OCI-LY7 (cell line): ENCODE measurements at regions not wholly inside any gene's neighbourhood (a gene's known extent, or its start where the extent isn't known, plus 50 kb on each side); places are given as distances from the start of the nearest gene placed in this dataset.

Source experiments
- BruUV-seq: library from RNA; stranded (reverse); fragments of 400-500 nt; replicated peaks from 2 replicates; lab custom pipeline; 2021; lab: Mats Ljungman, UMichigan
- CTCF ChIA-PET: fragments of 300-600 bp; sonication (Branson Sonifier 250); formaldehyde crosslinking; loops from one replicate; lab custom pipeline; 2022; ENCODE audit warnings: antibody characterized with exemption; ENCODE audit not compliant: unreplicated experiment; lab: Charles Lee
- POLR2A ChIA-PET: fragments of 300-600 bp; sonication (Branson Sonifier 250); formaldehyde crosslinking; loops from one replicate; lab custom pipeline; 2022; ENCODE audit warnings: antibody characterized with exemption; lab: Charles Lee
- DNase-seq: peaks from one replicate; pipeline ENCODE4 v3.0.0-alpha.2; 2015; ENCODE audit warnings: low spot score
- H2AFZ ChIP-seq: fragments of 200-600 bp; sonication (generic), shearing (Covaris generic); 2 replicates; pipeline ENCODE4 v1.6.1; 2014; ENCODE audit warnings: mild to moderate bottlenecking, antibody characterized with exemption, low read length, moderate library complexity
- H3K27ac ChIP-seq: fragments of 200-600 bp; sonication (generic); 2 replicates; pipeline ENCODE4 v1.5.1; 2014; ENCODE audit warnings: mixed run types, low read depth, mild to moderate bottlenecking, moderate library complexity, low read length, inconsistent platforms; ENCODE audit not compliant: poor library complexity, severe bottlenecking
- H3K36me3 ChIP-seq: fragments of 200-600 bp; sonication (generic); 2 replicates; pipeline ENCODE4 v1.6.1; 2014; ENCODE audit warnings: mild to moderate bottlenecking, antibody characterized with exemption, low read length, moderate library complexity, mixed read lengths; ENCODE audit not compliant: insufficient read depth
- H3K4me1 ChIP-seq: fragments of 200-600 bp; sonication (generic); 2 replicates; pipeline ENCODE4 v1.5.1; 2014; ENCODE audit warnings: mild to moderate bottlenecking, low read length; ENCODE audit not compliant: insufficient read depth, poor library complexity, severe bottlenecking
- H3K4me2 ChIP-seq: fragments of 200-600 bp; sonication (generic); 2 replicates; pipeline ENCODE4 v1.6.1; 2014; ENCODE audit warnings: mild to moderate bottlenecking, low read length
- H3K4me3 ChIP-seq: fragments of 200-600 bp; sonication (generic); 2 replicates; pipeline ENCODE4 v1.5.1; 2014; ENCODE audit warnings: mild to moderate bottlenecking, low read depth, low read length; ENCODE audit not compliant: poor library complexity, severe bottlenecking
- H3K79me2 ChIP-seq: fragments of 200-600 bp; sonication (generic); 2 replicates; pipeline ENCODE4 v1.6.1; 2016; ENCODE audit warnings: low read depth, mild to moderate bottlenecking, low read length, moderate library complexity, mixed read lengths; ENCODE audit not compliant: insufficient read depth
- H3K9me2 ChIP-seq: fragments of 200-600 bp; sonication (generic); 2 replicates; pipeline ENCODE4 v1.6.1; 2016; ENCODE audit warnings: mild to moderate bottlenecking, low read length, mixed read lengths; ENCODE audit not compliant: insufficient read depth
- H3K9me3 ChIP-seq: fragments of 200-600 bp; sonication (generic); 2 replicates; pipeline ENCODE4 v1.6.1; 2014; ENCODE audit warnings: mild to moderate bottlenecking, mixed run types, low read length, mixed read lengths
- H4K20me1 ChIP-seq: fragments of 200-600 bp; sonication (generic); 2 replicates; pipeline ENCODE4 v1.6.1; 2014; ENCODE audit warnings: mild to moderate bottlenecking, antibody characterized with exemption, low read length, moderate library complexity, mixed read lengths; ENCODE audit not compliant: insufficient read depth
- EZH2phosphoT487 ChIP-seq: fragments of 200-600 bp; sonication (generic); IDR thresholded peaks from 2 replicates; pipeline ENCODE4 v1.6.1; 2018; ENCODE audit warnings: low read depth, borderline replicate concordance, mild to moderate bottlenecking, mixed run types, antibody characterized with exemption, low read length, moderate library complexity, mixed read lengths
- intact Hi-C: fragments of 100-400 bp; cut with micrococcal nuclease; formaldehyde crosslinking; loops from one replicate; pipeline ENCODE4 v1.10.0; 2022; ENCODE audit not compliant: unreplicated experiment
- TF ChIP-seq, protein P1 (sequence below): fragments of 200-600 bp; sonication (generic); conservative IDR thresholded peaks from 2 replicates; pipeline ENCODE4 v1.5.1; 2014; ENCODE audit warnings: mild to moderate bottlenecking, antibody characterized with exemption, low read length, moderate library complexity, mixed read lengths

DNA sequence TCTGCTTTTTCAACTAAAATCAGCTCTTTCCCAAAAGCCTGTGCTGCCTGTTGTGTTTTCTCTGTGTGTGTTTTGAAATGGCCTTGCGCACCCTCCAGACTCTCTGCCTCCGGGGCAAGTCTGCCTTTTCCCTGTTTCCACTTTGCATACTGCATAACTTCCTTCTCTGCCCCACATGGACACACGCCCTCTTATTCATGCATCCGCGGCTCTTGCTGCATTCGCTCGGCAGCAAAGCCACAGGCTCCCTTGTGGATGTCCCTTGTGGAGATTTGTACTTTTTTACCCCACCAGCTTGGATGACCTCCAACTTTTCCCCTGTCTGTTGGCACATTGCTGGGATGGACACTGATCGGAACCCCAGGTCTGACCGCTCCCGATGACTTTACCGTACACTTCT is 147.6 kb downstream of the ADSS2 start:
- Histone ChIP-seq H2AFZ (no peak overlapping the region), H3K9me3 (no peaks in the 10 kb centered on the region), H4K20me1 (no peaks in the 10 kb centered on the region), H3K4me2 (no peak overlapping the region), H3K36me3 (no peaks in the 10 kb centered on the region), H3K9me2 (no peaks in the 10 kb centered on the region), H3K79me2 (no peaks in the 10 kb centered on the region), H3K4me1 (peaks cover 2% of the 10 kb centered on the region), H3K27ac (no peak overlapping the region), H3K4me3 (no peak overlapping the region)
- DNase-seq = no peak
- no TSS peak for BruUV-seq
- intact Hi-C loops = no loop called here
- CTCF ChIA-PET = no interaction called here
- POLR2A ChIA-PET = no interaction called here
- TF ChIP-seq, protein P1, sequence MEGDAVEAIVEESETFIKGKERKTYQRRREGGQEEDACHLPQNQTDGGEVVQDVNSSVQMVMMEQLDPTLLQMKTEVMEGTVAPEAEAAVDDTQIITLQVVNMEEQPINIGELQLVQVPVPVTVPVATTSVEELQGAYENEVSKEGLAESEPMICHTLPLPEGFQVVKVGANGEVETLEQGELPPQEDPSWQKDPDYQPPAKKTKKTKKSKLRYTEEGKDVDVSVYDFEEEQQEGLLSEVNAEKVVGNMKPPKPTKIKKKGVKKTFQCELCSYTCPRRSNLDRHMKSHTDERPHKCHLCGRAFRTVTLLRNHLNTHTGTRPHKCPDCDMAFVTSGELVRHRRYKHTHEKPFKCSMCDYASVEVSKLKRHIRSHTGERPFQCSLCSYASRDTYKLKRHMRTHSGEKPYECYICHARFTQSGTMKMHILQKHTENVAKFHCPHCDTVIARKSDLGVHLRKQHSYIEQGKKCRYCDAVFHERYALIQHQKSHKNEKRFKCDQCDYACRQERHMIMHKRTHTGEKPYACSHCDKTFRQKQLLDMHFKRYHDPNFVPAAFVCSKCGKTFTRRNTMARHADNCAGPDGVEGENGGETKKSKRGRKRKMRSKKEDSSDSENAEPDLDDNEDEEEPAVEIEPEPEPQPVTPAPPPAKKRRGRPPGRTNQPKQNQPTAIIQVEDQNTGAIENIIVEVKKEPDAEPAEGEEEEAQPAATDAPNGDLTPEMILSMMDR = no peak
- no peak for TF ChIP-seq EZH2phosphoT487

DNA sequence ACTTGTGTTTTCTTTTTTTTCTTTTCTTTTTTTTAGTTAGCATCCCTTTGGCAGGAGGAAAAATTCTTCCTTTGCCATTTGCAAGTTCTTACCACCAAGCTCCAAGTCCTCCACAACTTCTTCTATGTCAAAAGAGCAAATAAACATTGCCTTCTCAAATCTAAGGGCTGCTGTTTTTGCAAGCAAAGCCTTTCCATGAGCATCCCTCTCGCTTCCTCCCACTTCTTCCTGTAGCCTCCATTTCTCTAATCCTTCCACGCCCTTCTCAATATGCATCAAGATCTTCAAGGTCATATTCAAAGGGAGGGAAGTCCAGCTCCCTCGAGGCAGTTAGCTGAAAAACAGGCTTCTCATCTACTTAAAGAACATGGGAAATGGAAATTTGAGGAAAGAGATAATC is 147.1 kb downstream of the ADSS2 start:
- ChIA-PET POLR2A (no interaction called here), CTCF (no interaction called here)
- Histone ChIP-seq H3K27ac (no peak overlapping the region), H3K79me2 (no peaks in the 10 kb centered on the region), H3K36me3 (no peaks in the 10 kb centered on the region), H2AFZ (no peak overlapping the region), H3K4me1 (no peaks in the 10 kb centered on the region), H3K9me3 (no peaks in the 10 kb centered on the region), H3K9me2 (no peaks in the 10 kb centered on the region), H3K4me3 (no peak overlapping the region), H4K20me1 (no peaks in the 10 kb centered on the region), H3K4me2 (no peak overlapping the region)
- no peak for DNase-seq
- intact Hi-C loops = no loop called here
- no peak for TF ChIP-seq EZH2phosphoT487
- TF ChIP-seq, protein P1 = no peak
- BruUV-seq = no TSS peak

DNA sequence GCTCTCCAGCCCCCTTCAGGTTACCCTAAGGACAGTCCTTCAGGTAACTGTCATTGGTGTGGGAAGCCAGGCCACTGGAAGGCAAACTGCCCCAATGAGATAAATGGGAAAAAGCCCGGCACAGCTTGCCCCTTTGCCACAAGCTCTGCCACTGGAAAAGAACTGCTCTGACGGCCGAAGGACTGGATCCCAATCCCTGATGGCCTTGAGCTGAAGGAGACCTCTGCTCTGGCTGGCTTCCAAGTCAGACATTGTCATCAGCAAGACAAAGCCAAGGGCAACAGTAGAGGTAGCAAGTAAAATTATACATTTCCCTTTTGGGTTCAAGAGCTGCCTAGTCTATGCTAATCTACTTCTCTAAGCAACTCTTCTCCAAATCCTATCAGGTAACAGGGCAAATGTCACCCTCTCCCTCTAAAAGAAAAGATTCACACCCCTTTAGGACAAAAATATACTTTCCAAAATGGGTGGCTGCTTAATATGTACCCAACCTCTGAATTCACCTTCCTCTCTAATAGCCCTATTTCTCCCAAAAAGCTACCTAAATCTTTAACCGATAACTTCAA is 145.8 kb downstream of the ADSS2 start:
- H4K20me1 ChIP-seq = no peaks in the 10 kb centered on the region
- TF ChIP-seq, protein P1 = no peak
- TF ChIP-seq EZH2phosphoT487 = no peak
- H3K4me2 ChIP-seq = no peak overlapping the region
- no peaks in the 10 kb centered on the region for H3K36me3 ChIP-seq
- no peak for DNase-seq
- H3K4me3 ChIP-seq = no peak overlapping the region
- H3K79me2 ChIP-seq = no peaks in the 10 kb centered on the region
- no peak overlapping the region for H3K27ac ChIP-seq
- H3K4me1 ChIP-seq = no peaks in the 10 kb centered on the region
- CTCF ChIA-PET = no interaction called here
- H3K9me2 ChIP-seq = no peaks in the 10 kb centered on the region
- H2AFZ ChIP-seq = no peak overlapping the region
- no peaks in the 10 kb centered on the region for H3K9me3 ChIP-seq
- intact Hi-C loops = no loop called here
- POLR2A ChIA-PET = no interaction called here
- no TSS peak for BruUV-seq
